IPS DF 19.7 (cell line): ENCODE measurements at regions not wholly inside any gene's neighbourhood (a gene's known extent, or its start where the extent isn't known, plus 50 kb on each side); places are given as distances from the start of the nearest gene placed in this dataset.

ENCODE experiments used
- DNase-seq: peaks from one replicate; pipeline ENCODE4 v3.0.0-alpha.2; 2013; ENCODE audit warnings: low read depth, low spot score

GRCh38 chr3:79884354-79884753, 116.6 kb upstream of the ROBO1 start:
- no peak for DNase-seq

DNA sequence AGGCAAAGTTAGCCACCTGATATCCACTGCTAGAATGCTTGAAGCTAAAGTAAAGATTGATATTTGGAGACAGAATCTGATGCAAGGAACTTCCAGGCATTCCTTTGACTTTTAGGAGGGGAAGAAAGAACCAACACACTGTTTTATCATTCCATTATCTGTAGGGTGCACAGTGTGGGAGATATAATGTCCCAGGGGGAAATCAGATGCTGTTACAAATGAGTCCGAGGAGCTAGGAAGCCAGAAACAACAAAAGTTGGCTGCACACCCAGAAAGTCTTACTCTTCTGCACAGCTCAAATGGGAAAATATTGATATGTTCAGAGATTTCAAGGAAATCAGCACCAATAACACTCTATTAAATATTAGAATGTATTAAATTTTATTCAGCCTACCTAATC, 113.6 kb upstream of the ROBO1 start:
- no peak for DNase-seq

GRCh38 chr3:79878708-79879107, 110.9 kb upstream of the ROBO1 start:
- no peak for DNase-seq

DNA sequence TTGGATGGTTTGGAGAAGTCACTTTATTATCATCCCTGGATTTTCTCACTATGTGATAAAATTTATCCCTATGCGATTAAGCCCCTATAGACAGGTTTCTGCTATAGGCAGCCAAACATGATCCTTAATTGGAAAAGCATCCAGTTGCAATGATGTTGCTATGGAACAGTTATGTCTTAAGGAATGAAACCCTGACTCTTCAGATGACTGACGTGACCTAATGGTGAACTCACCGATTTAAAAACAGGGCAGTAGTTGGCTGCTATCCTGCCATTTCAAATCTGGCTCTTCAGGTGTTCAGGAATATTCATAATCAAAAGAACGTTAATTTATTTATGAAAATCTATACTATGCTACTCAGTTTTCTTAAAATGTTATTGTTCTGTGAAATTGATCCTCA, 106.8 kb upstream of the ROBO1 start:
- DNase-seq, result no peak

DNA sequence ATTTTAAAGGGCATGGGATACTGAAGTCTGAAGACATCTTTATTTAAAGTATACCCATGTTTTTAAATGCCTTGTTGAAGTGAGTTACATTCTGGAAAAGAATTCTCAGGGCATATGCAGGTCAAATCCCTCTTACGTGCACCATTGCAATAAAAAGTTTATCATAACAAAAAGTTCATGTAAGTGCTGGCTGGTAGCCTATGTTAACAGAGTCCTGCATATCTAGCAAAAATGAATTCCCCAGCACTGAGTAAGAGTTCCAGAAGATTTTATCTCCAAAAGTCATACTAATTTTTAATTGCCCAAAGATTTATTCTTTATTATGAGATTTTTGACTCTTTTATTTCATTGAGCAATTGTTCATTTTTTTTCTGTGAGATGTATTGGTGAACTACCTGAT, 104.7 kb upstream of the ROBO1 start:
- no peak for DNase-seq

- no peak for DNase-seq
Measured at GRCh38 chr3:79871656-79872055, 103.9 kb upstream of the ROBO1 start.

DNA sequence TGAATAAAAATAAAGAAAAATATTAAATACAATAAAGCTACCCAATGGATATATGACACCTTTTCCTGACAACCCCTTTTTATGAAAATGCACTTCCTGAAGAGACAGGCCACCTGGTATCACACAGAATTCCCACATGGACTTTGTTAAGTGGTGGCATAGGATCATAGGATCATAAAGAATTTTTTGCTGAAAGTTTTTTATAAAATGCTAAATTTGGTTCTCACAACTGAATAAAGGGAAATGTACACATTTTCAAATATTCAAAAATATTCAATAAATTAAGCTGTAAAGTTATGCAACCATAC, 102.5 kb upstream of the ROBO1 start:
- no peak for DNase-seq

DNA sequence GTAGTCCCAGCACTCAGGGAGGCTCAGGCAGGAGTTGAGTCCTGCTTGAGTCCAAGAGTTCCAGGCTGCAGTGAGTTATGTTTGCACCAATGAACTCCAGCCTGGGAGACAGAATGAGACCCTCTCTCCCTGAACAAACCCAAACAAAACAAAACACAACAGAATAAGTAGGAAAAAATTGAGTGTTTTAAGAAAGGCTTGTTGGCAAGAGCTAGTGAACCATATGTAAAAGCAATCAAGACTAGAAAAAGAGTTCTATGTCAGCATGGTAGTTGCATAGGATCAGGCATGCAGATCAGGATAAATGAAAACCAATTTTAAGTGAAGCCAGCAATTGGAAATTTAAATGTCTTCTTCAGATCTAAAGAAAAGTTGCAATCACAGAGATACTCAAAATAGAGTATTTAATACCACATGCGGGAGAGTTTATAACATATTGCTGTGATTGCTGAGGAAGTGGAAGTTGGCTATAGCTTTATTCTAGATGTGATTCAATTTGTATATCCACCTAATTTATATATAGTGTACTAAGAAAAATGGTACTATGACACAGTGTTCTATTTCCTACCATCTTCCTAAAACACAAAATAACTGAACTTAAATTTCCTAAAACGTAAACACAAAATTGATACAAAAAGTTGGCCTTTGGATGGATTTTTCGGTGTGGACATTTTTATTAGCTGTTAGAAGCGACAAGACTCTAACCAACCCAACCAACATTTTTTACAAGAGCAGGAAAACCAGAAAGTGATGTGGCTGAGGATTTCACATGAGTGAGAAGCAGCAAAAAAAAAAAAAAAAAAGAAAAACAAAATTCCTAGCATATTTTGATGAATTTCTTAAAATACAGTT, 101.9 kb upstream of the ROBO1 start:
- no peak for DNase-seq

- no peak for DNase-seq
Measured at GRCh38 chr3:79866162-79866561, 98.4 kb upstream of the ROBO1 start.

GRCh38 chr3:79864077-79864476, 96.3 kb upstream of the ROBO1 start:
- DNase-seq, result no peak

DNA sequence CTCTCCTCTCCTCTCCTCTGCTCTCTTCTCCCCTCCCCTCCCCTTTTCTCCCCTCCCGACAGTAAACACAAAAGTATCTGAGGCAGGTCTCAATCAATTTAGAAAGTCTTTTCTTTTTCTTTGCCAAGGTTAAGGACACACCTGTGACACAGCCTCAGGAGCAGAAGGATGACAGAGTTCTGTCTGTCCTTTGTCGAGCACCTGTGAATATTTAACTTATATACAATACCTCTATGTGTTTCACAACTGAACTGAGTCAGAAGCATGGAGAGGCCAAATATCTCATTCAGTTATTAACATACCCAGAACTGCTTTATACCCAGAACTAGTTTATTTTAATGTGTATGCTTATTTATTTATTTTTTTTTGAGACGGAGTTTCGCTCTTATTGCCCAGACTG, 81.1 kb upstream of the ROBO1 start:
- no peak for DNase-seq

DNA sequence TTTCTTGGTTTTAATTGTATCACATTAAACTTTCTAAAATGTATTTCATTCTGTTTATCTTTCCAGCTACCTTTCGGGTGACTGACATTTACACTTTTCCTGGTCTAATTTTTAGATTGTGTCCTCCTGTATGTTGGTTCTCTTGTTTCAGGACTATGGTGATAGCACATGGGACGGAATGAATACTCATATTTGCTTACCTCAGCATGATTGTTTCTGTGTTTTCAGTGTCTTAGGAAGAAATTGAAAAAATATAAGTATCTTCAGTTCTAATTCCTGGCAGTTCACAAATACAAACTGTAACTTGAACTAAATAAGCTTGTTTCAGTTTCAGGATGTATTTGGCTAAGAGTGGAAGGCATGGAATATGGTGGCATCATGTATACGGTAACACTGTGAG, 80.1 kb upstream of the ROBO1 start:
- no peak for DNase-seq

DNA sequence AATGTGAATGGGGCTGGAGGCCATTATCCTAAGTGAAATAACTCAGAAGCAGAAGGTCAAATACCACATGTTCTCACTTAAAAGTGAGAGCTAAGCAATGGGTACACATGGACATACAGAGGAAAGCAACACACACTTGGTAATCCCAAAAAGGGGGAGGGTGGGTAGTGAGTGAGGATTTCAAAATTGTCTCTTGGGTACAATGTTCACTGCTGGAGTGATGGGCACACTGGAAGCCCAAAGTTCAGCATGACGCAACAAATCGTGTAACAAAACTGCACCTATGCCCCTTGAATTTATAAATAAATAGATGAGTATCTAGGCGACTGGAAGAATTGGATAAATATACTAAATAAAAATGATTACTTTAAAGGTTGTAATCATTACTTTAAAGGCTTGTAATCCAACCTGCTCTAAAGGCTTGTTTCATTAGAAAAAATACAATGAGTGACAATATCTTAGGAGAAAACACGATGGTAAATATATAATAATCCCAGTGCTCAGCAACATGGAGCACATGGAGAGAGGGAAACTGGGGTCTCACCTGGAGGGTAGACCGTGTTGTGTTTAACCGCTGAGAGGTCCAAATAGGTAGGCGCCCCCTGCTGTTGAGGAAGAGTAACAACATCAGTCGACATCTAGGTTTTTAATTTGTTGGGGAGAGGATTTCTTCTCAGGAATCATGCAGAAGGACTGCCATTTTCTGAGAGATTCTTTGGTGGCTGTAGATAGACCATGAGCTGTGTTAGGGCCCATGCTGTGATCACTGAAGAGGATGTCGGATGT, 78.5 kb upstream of the ROBO1 start:
- peak; percentile 15 for DNase-seq

DNA sequence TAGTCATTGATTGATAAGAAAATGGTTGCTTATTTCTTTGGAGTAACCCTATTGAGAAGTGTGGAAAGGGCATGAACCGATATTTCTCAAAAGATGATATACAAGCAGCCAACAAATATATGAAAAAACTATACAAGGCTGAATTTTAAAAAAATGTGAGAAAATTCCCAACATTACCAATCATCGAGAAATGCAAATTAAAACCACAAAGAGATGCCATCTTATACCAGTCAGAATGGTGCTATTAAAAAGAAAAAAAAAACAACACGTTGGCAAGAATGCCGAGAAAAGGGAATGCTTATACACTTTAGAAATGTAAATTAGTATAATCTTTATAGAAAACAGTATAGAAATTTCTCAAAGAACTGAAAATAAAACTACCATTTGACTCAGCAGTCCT, 77.7 kb upstream of the ROBO1 start:
- DNase-seq, result no peak

- DNase-seq, result no peak
Measured at GRCh38 chr3:79844176-79844575, 76.4 kb upstream of the ROBO1 start.

DNA sequence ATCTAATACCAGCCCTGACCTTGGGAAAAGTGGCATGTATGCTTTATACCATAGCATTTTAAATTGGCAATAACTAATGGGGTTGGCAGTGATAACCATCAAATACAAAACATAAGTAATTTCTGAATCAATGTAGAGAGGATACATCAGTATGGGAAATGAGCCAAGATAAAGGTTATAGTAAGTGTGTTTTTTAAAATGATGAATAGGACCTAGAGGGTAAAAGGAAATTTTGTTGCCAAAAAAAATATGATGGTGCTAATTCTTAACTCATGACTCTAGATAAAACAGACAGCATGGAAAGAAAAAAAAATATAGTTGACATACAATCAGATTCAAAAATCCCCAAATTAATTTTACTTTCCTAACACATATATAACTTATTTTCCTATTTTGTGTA, 75.4 kb upstream of the ROBO1 start:
- no peak for DNase-seq

DNA sequence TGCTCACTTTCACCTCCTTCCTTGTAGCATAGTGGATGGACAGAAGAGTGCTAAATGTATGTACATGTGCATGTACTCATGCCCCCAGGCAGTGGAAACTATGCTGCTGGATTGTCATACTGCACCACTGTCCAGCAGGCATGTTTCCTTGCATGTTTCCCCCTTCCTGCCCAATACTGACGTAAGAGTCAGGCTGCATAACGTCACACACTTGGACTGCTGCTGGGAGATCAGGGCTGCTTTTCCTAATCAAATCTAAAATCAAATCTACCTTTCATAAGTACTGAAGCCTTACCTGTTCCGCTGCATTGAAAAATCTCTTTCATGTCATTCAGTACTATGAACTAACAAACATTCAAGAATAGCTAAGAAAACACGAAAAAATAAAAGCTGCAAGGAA, 67.9 kb upstream of the ROBO1 start:
- DNase-seq, result no peak

DNA sequence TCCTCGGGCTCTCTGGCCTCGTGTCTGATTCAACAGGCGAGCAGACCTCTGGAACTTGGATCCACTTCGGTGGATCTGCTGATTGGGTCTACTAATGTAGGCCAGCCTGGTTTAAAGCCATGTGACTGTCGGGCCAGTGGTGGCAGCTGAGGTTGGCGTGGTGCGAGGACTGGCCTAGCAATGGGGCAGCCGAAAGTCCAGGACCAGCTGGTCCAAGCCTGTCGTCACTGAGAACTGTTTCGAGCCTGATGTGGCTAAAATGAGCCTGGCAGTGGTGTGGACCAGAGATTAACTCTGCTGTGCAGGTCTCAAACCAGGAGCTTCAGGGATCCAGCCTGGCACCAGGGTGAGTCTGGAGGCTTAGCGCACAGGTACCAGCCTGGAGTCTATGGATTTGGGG, 56.4 kb upstream of the ROBO1 start:
- DNase-seq, result no peak

DNA sequence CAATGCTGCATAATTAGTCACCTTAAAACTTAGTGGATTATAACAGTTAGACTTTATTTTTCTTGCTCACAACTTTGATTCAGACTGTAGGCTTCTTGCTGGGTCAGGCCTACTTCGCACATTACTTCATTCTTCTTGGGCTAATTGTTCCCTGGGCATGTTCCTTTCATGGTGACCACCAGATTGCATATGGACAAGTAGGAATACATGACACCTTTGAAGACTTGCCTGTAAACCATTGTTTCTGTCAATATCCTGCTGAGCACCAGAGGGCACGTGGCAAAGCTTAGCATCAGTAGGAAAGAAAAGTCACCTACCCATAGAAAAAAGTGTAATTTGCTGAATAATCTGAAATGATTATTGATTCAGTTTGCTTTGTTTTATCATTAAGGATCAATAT, 54.3 kb upstream of the ROBO1 start:
- DNase-seq, result no peak

DNA sequence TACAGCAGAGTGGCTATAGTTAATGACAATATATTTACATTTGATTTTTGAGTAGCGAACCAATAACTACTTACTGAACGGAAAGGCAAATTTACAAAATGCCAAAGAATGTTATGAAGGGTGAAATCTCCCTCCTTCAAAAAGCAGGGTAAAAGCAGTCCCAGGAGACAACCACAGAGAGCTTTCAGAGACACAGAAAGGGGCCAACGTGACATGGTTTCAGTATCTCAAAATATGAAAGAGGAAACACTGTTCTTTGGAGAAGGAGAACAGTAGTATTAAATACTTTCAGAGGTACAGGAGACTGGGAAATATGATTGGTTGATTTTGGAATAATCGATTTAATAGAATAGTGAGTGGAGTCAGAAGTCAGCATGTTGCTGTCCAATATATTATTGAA, 52.3 kb upstream of the ROBO1 start:
- no peak for DNase-seq

- no peak for DNase-seq
Measured at GRCh38 chr3:79818015-79818414, 50.2 kb upstream of the ROBO1 start.
